ENCODE measurements at regions not wholly inside any gene's neighbourhood (a gene's known extent, or its start where the extent isn't known, plus 50 kb on each side); places are given as distances from the start of the nearest gene placed in this dataset.

DNA sequence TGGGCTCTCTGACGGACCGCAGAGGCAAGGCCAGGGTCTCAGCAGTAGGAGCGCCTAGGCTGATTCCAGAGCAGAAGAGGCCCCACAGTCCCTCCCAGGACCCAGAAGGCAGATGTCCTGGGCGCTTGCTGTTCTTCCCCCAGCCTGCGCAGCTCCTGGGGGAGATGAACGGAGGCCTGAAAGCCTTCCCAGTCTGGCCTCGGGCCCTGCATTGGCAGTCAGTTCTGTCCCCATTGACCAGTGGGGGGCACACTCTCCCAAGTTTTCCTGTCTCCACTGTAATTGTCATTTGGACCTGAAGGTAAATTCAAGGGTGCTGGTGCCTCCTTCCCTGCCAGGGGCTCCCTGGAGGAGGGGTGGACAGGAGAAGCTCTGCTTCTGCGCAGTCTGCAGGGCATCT lies 345.7 kb downstream of the CYP26B1 start:
- H3K4me3 Mint-ChIP-seq (ENCODE audit: unreplicated experiment), result no peak overlapping the region
- H3K36me3 Mint-ChIP-seq (ENCODE audit: unreplicated experiment), result no peaks in the 10 kb centered on the region
- peaks cover 18% of the 10 kb centered on the region for H3K4me1 Mint-ChIP-seq (ENCODE audit: low read depth, unreplicated experiment)
- no peak overlapping the region for H3K27ac Mint-ChIP-seq (ENCODE audit: unreplicated experiment)
- TF ChIP-seq, protein P1, sequence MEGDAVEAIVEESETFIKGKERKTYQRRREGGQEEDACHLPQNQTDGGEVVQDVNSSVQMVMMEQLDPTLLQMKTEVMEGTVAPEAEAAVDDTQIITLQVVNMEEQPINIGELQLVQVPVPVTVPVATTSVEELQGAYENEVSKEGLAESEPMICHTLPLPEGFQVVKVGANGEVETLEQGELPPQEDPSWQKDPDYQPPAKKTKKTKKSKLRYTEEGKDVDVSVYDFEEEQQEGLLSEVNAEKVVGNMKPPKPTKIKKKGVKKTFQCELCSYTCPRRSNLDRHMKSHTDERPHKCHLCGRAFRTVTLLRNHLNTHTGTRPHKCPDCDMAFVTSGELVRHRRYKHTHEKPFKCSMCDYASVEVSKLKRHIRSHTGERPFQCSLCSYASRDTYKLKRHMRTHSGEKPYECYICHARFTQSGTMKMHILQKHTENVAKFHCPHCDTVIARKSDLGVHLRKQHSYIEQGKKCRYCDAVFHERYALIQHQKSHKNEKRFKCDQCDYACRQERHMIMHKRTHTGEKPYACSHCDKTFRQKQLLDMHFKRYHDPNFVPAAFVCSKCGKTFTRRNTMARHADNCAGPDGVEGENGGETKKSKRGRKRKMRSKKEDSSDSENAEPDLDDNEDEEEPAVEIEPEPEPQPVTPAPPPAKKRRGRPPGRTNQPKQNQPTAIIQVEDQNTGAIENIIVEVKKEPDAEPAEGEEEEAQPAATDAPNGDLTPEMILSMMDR (IDR thresholded peaks at IDR 0.05; ENCODE audit: partially characterized antibody, unreplicated experiment), result no peak
- H3K27me3 Mint-ChIP-seq (ENCODE audit: unreplicated experiment), result peaks cover 6% of the 10 kb centered on the region
- DNase-seq, result peak; percentile 54
- no peaks in the 10 kb centered on the region for H3K9me3 Mint-ChIP-seq (ENCODE audit: unreplicated experiment)

DNA sequence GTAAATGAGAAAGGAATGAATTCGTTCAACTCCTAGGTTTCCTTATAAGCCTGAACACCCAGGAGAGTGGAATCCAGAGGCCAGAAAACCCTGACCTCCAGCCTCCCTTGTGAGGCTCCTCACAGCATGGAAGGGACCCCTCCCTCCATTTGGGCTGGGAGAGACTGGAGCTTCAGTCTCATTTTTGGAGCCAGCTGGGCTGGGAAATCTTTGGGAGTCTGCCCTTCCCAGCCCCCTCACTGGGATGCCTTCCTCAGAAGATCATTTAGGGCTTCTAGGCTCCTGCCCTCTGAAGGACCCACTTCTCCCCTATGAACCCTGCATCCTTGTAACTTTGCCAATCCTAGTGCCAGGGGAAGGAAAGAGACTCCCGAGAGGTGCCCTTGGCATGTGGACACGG lies 346.1 kb downstream of the CYP26B1 start:
- H3K4me1 Mint-ChIP-seq (ENCODE audit: low read depth, unreplicated experiment), result peaks cover 18% of the 10 kb centered on the region
- no peak overlapping the region for H3K4me3 Mint-ChIP-seq (ENCODE audit: unreplicated experiment)
- no peak for DNase-seq
- no peaks in the 10 kb centered on the region for H3K36me3 Mint-ChIP-seq (ENCODE audit: unreplicated experiment)
- no peaks in the 10 kb centered on the region for H3K9me3 Mint-ChIP-seq (ENCODE audit: unreplicated experiment)
- H3K27ac Mint-ChIP-seq (ENCODE audit: unreplicated experiment), result no peak overlapping the region
- H3K27me3 Mint-ChIP-seq (ENCODE audit: unreplicated experiment), result peaks cover 6% of the 10 kb centered on the region
- TF ChIP-seq, protein P1 (IDR thresholded peaks at IDR 0.05; ENCODE audit: partially characterized antibody, unreplicated experiment), result no peak

DNA sequence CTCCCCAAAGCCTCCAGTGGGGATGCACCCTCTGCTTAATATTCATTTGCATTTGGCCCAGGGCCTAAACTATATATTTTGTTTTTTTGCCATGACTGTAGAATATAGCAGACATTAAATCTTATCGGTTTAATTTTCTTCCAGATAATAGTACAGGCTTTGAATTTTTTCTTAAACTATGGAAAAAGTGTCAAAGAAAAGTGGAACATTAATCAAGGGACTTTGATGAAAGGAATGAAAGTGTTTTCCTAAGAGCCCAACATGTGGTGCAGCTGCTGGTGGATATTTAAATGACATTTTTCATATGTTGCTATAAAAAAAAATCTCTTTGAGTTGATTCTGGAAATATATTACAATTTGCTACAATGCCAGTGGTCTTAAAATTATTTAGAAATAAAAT lies 346.8 kb downstream of the CYP26B1 start:
- DNase-seq, result no peak
- Mint-ChIP-seq H3K27me3 (ENCODE audit: unreplicated experiment) (peaks cover 6% of the 10 kb centered on the region), H3K36me3 (ENCODE audit: unreplicated experiment) (no peaks in the 10 kb centered on the region), H3K4me1 (ENCODE audit: low read depth, unreplicated experiment) (peaks cover 18% of the 10 kb centered on the region), H3K4me3 (ENCODE audit: unreplicated experiment) (no peak overlapping the region), H3K27ac (ENCODE audit: unreplicated experiment) (no peak overlapping the region), H3K9me3 (ENCODE audit: unreplicated experiment) (no peaks in the 10 kb centered on the region)
- TF ChIP-seq, protein P1 (IDR thresholded peaks at IDR 0.05; ENCODE audit: partially characterized antibody, unreplicated experiment), result no peak

DNA sequence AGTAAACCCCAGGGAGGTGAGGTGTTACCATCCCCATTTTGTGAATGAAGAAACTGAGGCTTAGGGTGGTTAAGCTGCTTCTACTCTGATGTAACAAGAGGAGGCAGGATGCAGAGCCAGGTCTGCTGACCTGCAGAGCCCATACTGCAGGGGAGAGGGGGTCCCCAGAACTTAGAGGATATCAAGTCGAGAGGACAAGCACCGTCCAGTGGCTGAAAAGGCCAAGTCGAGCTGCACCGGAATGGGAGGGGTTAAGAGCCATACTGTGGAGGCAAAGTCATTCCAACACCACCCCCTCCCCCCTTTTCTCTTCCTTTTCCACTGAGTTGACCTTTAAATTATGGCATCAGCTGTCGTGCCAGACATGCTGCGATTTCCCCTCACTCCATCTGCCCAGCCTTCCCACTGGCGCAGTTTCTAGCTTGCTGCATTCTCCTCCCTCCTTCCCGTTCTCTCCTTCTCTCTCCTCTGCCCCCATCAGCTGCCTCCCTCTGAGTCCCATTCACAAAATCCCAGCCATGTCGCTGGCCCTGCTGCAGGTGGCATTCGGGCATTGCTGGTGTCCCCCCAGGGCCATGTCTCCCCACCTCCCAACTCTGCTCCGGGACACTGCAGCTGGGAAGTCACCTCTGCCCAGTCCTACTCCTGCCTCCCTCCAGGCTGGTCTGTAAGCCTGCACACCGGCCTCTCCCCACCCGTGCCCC lies 346.9 kb downstream of the DYSF start:
- H3K9me3 Mint-ChIP-seq (ENCODE audit: unreplicated experiment), result no peaks in the 10 kb centered on the region
- no peak overlapping the region for H3K27ac Mint-ChIP-seq (ENCODE audit: unreplicated experiment)
- H3K4me3 Mint-ChIP-seq (ENCODE audit: unreplicated experiment), result no peak overlapping the region
- H3K36me3 Mint-ChIP-seq (ENCODE audit: unreplicated experiment), result no peaks in the 10 kb centered on the region
- H3K27me3 Mint-ChIP-seq (ENCODE audit: unreplicated experiment), result peaks cover 6% of the 10 kb centered on the region
- no peak for DNase-seq
- TF ChIP-seq, protein P1 (IDR thresholded peaks at IDR 0.05; ENCODE audit: partially characterized antibody, unreplicated experiment), result no peak
- H3K4me1 Mint-ChIP-seq (ENCODE audit: low read depth, unreplicated experiment), result peaks cover 18% of the 10 kb centered on the region

DNA sequence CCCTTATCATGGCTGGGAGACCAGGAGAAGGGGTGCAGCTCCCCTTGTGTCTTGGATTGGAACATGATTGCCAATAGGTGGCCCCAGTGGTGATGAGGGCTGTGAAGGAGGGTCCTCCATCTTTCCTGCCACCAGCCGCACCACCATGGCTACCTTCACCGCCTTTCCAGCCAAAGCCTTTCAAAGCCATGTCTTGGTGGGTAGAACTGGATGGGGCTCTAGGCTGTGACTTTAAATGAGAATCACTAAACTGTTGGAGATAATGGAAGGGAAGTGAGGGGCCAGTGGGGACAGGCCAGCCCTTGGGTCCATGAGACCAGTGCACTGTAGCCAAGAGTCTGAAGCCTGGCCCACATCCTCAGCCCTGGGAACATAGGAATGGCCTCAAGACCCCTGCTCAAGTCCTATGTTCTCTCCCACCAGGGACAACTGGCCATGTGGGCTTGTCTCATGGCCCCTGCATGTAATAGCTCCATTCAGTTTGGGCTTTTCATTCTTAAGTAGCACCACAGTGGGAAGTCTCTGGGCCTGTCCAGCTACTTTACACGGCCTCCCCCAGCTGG lies 345.7 kb downstream of the DYSF start:
- Mint-ChIP-seq H3K9me3 (ENCODE audit: unreplicated experiment) (no peaks in the 10 kb centered on the region), H3K36me3 (ENCODE audit: unreplicated experiment) (no peaks in the 10 kb centered on the region), H3K27ac (ENCODE audit: unreplicated experiment) (no peak overlapping the region), H3K4me3 (ENCODE audit: unreplicated experiment) (no peak overlapping the region), H3K4me1 (ENCODE audit: low read depth, unreplicated experiment) (peaks cover 18% of the 10 kb centered on the region), H3K27me3 (ENCODE audit: unreplicated experiment) (peaks cover 6% of the 10 kb centered on the region)
- TF ChIP-seq, protein P1 (IDR thresholded peaks at IDR 0.05; ENCODE audit: partially characterized antibody, unreplicated experiment), result no peak
- DNase-seq, result no peak
